ENCODE measurements at regions not wholly inside any gene's neighbourhood (a gene's known extent, or its start where the extent isn't known, plus 50 kb on each side); places are given as distances from the start of the nearest gene placed in this dataset.

GRCh38 chr17:45672792-45673191 lies 111.3 kb upstream of the CRHR1 start:
- TF ChIP-seq FOXA3 (CRISPR knock-in tag; IDR thresholded peaks at IDR 0.05) (no peak), ZNF839 (CRISPR knock-in tag; IDR thresholded peaks at IDR 0.05; ENCODE audit: borderline replicate concordance) (no peak), ZFP36 (IDR thresholded peaks at IDR 0.05; ENCODE audit: borderline replicate concordance, low read depth, low read length, partially characterized antibody) (no peak)
- TF ChIP-seq, protein P1, sequence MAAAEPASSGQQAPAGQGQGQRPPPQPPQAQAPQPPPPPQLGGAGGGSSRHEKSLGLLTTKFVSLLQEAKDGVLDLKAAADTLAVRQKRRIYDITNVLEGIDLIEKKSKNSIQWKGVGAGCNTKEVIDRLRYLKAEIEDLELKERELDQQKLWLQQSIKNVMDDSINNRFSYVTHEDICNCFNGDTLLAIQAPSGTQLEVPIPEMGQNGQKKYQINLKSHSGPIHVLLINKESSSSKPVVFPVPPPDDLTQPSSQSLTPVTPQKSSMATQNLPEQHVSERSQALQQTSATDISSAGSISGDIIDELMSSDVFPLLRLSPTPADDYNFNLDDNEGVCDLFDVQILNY (CRISPR knock-in tag; conservative IDR thresholded peaks at IDR 0.05) = no peak
